Ureter (tissue), 1 donor: ENCODE measurements at regions not wholly inside any gene's neighbourhood (a gene's known extent, or its start where the extent isn't known, plus 50 kb on each side); places are given as distances from the start of the nearest gene placed in this dataset.
"Not testable (repeated sequence)": the region's sequence is repeated elsewhere in the genome, so short reads cannot be mapped to it uniquely, and the experiment has no call there.

ENCODE experiments used
- DNase-seq: peaks from one replicate; pipeline ENCODE4 v3.0.0-alpha.2; 2020; ENCODE audit warnings: low spot score
- donor health status: DM: yes; HTN: yes; CAD: no.

GRCh38 chr6:130715058-130715457, 112.1 kb upstream of the SMLR1 start:
- no peak for DNase-seq

- no peak for DNase-seq
Measured at GRCh38 chr6:130716466-130716865, 110.7 kb upstream of the SMLR1 start.

- DNase-seq = no peak
Measured at GRCh38 chr6:130717657-130718056, 109.5 kb upstream of the SMLR1 start.

GRCh38 chr6:130720076-130720715, 107.0 kb upstream of the SMLR1 start:
- no peak for DNase-seq

GRCh38 chr6:130724089-130724488, 103.1 kb upstream of the SMLR1 start:
- DNase-seq = no peak

GRCh38 chr6:130725551-130725950, 101.7 kb upstream of the SMLR1 start:
- no peak for DNase-seq

- DNase-seq = not testable (repeated sequence)
Measured at GRCh38 chr6:130728064-130728463, 99.1 kb upstream of the SMLR1 start.

- no peak for DNase-seq
Measured at GRCh38 chr6:130730600-130730999, 96.6 kb upstream of the SMLR1 start.

GRCh38 chr6:130734161-130734560, 93.0 kb upstream of the SMLR1 start:
- no peak for DNase-seq

- DNase-seq = no peak
Measured at GRCh38 chr6:130740308-130740707, 86.9 kb upstream of the SMLR1 start.

GRCh38 chr6:130742131-130742681, 85.0 kb upstream of the SMLR1 start:
- no peak for DNase-seq

GRCh38 chr6:130743175-130743574, 84.0 kb upstream of the SMLR1 start:
- no peak for DNase-seq

GRCh38 chr6:130744576-130745366, 82.4 kb upstream of the SMLR1 start:
- no peak for DNase-seq

GRCh38 chr6:130748041-130748440, 79.2 kb upstream of the SMLR1 start:
- no peak for DNase-seq

- no peak for DNase-seq
Measured at GRCh38 chr6:130749402-130749801, 77.8 kb upstream of the SMLR1 start.

- no peak for DNase-seq
Measured at GRCh38 chr6:130752267-130752666, 74.9 kb upstream of the SMLR1 start.

- DNase-seq = no peak
Measured at GRCh38 chr6:130754786-130755367, 72.3 kb upstream of the SMLR1 start.

GRCh38 chr6:130755368-130756034, 71.7 kb upstream of the SMLR1 start:
- DNase-seq = no peak

- no peak for DNase-seq
Measured at GRCh38 chr6:130756824-130757223, 70.4 kb upstream of the SMLR1 start.

- no peak for DNase-seq
Measured at GRCh38 chr6:130758813-130759212, 68.4 kb upstream of the SMLR1 start.

GRCh38 chr6:130760006-130760405, 67.2 kb upstream of the SMLR1 start:
- no peak for DNase-seq

GRCh38 chr6:130761286-130761685, 65.9 kb upstream of the SMLR1 start:
- no peak for DNase-seq
